Fibroblast of lung (primary cell): ENCODE measurements at regions not wholly inside any gene's neighbourhood (a gene's known extent, or its start where the extent isn't known, plus 50 kb on each side); places are given as distances from the start of the nearest gene placed in this dataset.

Source experiments
- DNase-seq, 2 donors: peaks; one replicate each; pipeline versions ENCODE4 v3.0.0 to v3.0.0-alpha.2; 2010; ENCODE audit warnings: low read depth in 2 of 2
- H2AFZ ChIP-seq: 2 replicates; pipeline ENCODE4 v1.5.1; 2012; ENCODE audit warnings: low read length, control low read depth, inconsistent platforms
- H3K27ac ChIP-seq: 2 replicates; pipeline ENCODE4 v1.5.1; 2011; ENCODE audit warnings: low read length, control low read depth; ENCODE audit not compliant: insufficient read depth
- H3K27me3 ChIP-seq: 2 replicates; pipeline ENCODE4 v1.5.1; 2011; ENCODE audit warnings: mild to moderate bottlenecking, low read length; ENCODE audit not compliant: control insufficient read depth, insufficient read depth
- H3K36me3 ChIP-seq: 2 replicates; pipeline ENCODE4 v1.5.1; 2011; ENCODE audit warnings: low read length; ENCODE audit not compliant: control insufficient read depth, insufficient read depth
- H3K4me1 ChIP-seq: 2 replicates; pipeline ENCODE4 v1.5.1; 2011; ENCODE audit warnings: low read length; ENCODE audit not compliant: control insufficient read depth, insufficient read depth; ENCODE audit errors: extremely low read depth
- H3K4me2 ChIP-seq: 2 replicates; pipeline ENCODE4 v1.5.1; 2011; ENCODE audit warnings: low read length, control low read depth; ENCODE audit not compliant: insufficient read depth; ENCODE audit errors: extremely low read depth
- H3K4me3 ChIP-seq, 4 experiments: fragments of 200-600 bp in 1 of 4; sonication (generic) in 1 of 4; replicated peaks in 1 of 4; 2 replicates each; pipeline ENCODE4 v1.5.1; 2011 to 2016; ENCODE audit warnings: low read length in 4 of 4, low read depth in 3 of 4, mild to moderate bottlenecking in 3 of 4, control low read depth in 2 of 4, inconsistent platforms in 1 of 4, mixed read lengths in 1 of 4; ENCODE audit not compliant: insufficient read depth in 1 of 4; ENCODE audit errors: control extremely low read depth in 1 of 4
- H3K79me2 ChIP-seq: 2 replicates; pipeline ENCODE4 v1.5.1; 2012; ENCODE audit warnings: mild to moderate bottlenecking, low read length, inconsistent platforms; ENCODE audit not compliant: control insufficient read depth, insufficient read depth
- H3K9ac ChIP-seq: 2 replicates; pipeline ENCODE4 v1.5.1; 2011; ENCODE audit warnings: mild to moderate bottlenecking, low read length, control low read depth; ENCODE audit not compliant: insufficient read depth
- H3K9me3 ChIP-seq: 2 replicates; pipeline ENCODE4 v1.5.1; 2012; ENCODE audit warnings: low read depth, low read length; ENCODE audit not compliant: control insufficient read depth, insufficient read depth
- H4K20me1 ChIP-seq: 2 replicates; pipeline ENCODE4 v1.5.1; 2011; ENCODE audit warnings: low read length; ENCODE audit not compliant: control insufficient read depth, insufficient read depth; ENCODE audit errors: extremely low read depth
- EZH2 ChIP-seq: IDR thresholded peaks from 2 replicates; pipeline ENCODE4 v1.5.1; 2012; ENCODE audit warnings: low read length, control low read depth, mild to moderate bottlenecking; ENCODE audit errors: missing control alignments
- TF ChIP-seq, protein P1 (sequence below), 2 donors: IDR thresholded peaks in 1 of 2; conservative IDR thresholded peaks in 1 of 2; 1 replicate in 1 of 2; 2 replicates in 1 of 2; pipeline ENCODE4 v1.5.1; 2011 to 2012; ENCODE audit warnings: low read length in 2 of 2, control low read depth in 1 of 2, inconsistent platforms in 1 of 2, low read depth in 1 of 2, mild to moderate bottlenecking in 1 of 2

DNA sequence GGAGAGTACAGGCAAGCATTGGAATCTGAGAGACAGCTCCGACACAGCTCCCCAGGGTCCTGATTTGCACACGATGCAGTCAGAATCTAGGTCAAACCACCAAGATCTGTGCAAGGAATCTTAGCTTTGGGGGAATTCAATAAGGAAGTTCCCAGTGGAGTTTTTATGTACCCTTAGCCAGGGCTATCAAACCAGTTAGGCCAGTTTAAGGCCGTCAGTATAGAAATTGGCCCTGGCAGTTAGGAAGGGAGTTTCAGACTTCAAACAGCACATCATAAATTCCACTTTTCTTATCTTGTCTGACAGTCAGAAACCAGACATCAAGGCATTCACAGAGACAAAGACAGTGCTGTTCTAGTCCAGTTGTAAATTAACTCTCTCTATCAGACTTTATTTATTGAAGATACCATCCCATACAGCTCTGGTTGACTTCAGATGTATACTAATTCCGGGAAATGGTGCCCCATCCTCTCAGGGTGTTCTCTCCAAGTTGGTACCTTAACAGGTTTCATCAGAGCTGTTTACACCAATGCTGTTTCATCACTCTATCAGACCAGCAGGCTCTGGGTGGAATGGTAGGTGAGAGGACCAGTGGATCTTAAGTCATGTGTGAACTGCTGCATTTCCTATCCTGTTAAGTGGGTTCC, 157.5 kb upstream of the ATF7IP start:
- H3K4me2 ChIP-seq = no peak overlapping the region
- no peak for TF ChIP-seq EZH2
- TF ChIP-seq, protein P1, sequence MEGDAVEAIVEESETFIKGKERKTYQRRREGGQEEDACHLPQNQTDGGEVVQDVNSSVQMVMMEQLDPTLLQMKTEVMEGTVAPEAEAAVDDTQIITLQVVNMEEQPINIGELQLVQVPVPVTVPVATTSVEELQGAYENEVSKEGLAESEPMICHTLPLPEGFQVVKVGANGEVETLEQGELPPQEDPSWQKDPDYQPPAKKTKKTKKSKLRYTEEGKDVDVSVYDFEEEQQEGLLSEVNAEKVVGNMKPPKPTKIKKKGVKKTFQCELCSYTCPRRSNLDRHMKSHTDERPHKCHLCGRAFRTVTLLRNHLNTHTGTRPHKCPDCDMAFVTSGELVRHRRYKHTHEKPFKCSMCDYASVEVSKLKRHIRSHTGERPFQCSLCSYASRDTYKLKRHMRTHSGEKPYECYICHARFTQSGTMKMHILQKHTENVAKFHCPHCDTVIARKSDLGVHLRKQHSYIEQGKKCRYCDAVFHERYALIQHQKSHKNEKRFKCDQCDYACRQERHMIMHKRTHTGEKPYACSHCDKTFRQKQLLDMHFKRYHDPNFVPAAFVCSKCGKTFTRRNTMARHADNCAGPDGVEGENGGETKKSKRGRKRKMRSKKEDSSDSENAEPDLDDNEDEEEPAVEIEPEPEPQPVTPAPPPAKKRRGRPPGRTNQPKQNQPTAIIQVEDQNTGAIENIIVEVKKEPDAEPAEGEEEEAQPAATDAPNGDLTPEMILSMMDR (conservative IDR thresholded peaks at IDR 0.05 in 1 of 2, IDR thresholded peaks at IDR 0.05 in 1 of 2; ENCODE audit: low read depth in 1 of 2, low read length in 2 of 2) = no peak
- no peak overlapping the region for H3K9ac ChIP-seq
- H3K36me3 ChIP-seq = no peaks in the 10 kb centered on the region
- no peaks in the 10 kb centered on the region for H3K9me3 ChIP-seq
- no peaks in the 10 kb centered on the region for H4K20me1 ChIP-seq
- DNase-seq = no peak
- H3K27me3 ChIP-seq = no peaks in the 10 kb centered on the region
- H3K4me3 ChIP-seq = no peak overlapping the region
- no peak overlapping the region for H3K27ac ChIP-seq
- no peaks in the 10 kb centered on the region for H3K4me1 ChIP-seq
- no peaks in the 10 kb centered on the region for H3K79me2 ChIP-seq
- H2AFZ ChIP-seq = no peak overlapping the region

DNA sequence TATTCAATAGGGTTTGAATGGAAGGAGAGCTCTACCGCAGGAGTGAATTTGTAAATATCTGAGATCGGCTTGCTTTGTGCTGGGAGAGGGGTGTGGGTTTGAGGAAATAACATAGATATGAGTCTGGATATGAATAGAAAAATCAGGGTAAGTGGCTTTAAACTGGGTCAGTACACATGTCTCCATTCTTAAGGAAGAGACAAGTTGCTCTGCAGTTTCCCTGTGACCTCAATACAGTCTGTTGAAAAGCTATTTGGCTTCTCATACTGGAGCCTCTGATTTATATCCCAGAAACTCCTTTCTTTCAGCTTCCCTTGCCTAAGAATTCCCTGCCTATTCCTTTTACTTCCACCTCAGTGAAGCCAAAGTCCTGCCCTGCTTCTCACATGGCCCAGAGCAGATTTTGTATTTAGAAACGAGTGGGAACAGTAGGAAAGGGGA, 153.5 kb upstream of the ATF7IP start:
- H3K4me2 ChIP-seq = no peak overlapping the region
- TF ChIP-seq EZH2 = no peak
- TF ChIP-seq, protein P1 (conservative IDR thresholded peaks at IDR 0.05 in 1 of 2, IDR thresholded peaks at IDR 0.05 in 1 of 2; ENCODE audit: low read depth in 1 of 2, low read length in 2 of 2) = no peak
- no peaks in the 10 kb centered on the region for H3K36me3 ChIP-seq
- H2AFZ ChIP-seq = no peak overlapping the region
- no peak overlapping the region for H3K4me3 ChIP-seq
- H3K27me3 ChIP-seq = no peaks in the 10 kb centered on the region
- DNase-seq = peak in 1 of 2 donors; percentile 34
- no peaks in the 10 kb centered on the region for H4K20me1 ChIP-seq
- H3K9me3 ChIP-seq = no peaks in the 10 kb centered on the region
- no peak overlapping the region for H3K9ac ChIP-seq
- H3K4me1 ChIP-seq = no peaks in the 10 kb centered on the region
- no peaks in the 10 kb centered on the region for H3K79me2 ChIP-seq
- H3K27ac ChIP-seq = no peak overlapping the region

DNA sequence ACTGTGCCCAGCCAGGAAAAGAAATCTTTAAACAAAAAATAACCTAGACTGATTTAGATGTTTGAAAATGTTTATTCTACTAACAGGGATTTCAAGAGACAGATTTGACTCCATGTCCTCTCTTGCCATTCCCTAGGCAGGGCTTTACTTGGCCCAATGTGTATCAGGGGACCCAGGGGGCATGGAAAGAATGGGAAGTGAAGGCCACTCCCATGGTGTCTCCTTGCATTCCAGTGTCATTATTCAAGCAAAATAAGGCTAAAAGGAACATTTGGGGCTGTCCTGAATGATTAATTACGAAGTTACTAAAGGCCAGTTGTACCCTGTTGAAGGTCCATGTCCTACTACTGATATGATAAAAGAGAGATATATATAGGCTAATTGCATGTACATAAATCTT, 151.9 kb upstream of the ATF7IP start:
- Histone ChIP-seq H3K4me3 (no peak overlapping the region), H3K36me3 (no peaks in the 10 kb centered on the region), H3K9me3 (no peaks in the 10 kb centered on the region), H3K4me1 (no peaks in the 10 kb centered on the region), H2AFZ (no peak overlapping the region), H4K20me1 (no peaks in the 10 kb centered on the region), H3K4me2 (no peak overlapping the region), H3K9ac (no peak overlapping the region), H3K79me2 (no peaks in the 10 kb centered on the region), H3K27ac (no peak overlapping the region), H3K27me3 (no peaks in the 10 kb centered on the region)
- DNase-seq = peak in 1 of 2 donors; percentile 31
- no peak for TF ChIP-seq EZH2
- TF ChIP-seq, protein P1 (conservative IDR thresholded peaks at IDR 0.05 in 1 of 2, IDR thresholded peaks at IDR 0.05 in 1 of 2; ENCODE audit: low read depth in 1 of 2, low read length in 2 of 2) = no peak
